Neuron (in vitro differentiated cells): ENCODE measurements at regions not wholly inside any gene's neighbourhood (a gene's known extent, or its start where the extent isn't known, plus 50 kb on each side); places are given as distances from the start of the nearest gene placed in this dataset.

ENCODE experiments used
- H2AFZ ChIP-seq: one replicate; pipeline ENCODE4 v1.6.1; 2013; ENCODE audit warnings: low read depth, mild to moderate bottlenecking, inconsistent platforms, low read length, moderate library complexity
- H3K27me3 ChIP-seq: one replicate; pipeline ENCODE4 v1.6.1; 2013; ENCODE audit warnings: low read length; ENCODE audit not compliant: insufficient read depth
- H3K36me3 ChIP-seq: one replicate; pipeline ENCODE4 v1.6.1; 2013; ENCODE audit warnings: low read length; ENCODE audit not compliant: insufficient read depth
- H3K4me1 ChIP-seq: one replicate; pipeline ENCODE4 v1.6.1; 2013; ENCODE audit warnings: low read length; ENCODE audit not compliant: insufficient read depth
- H3K4me3 ChIP-seq: 2 replicates; pipeline ENCODE4 v1.5.1; 2013; ENCODE audit warnings: mild to moderate bottlenecking, low read length, moderate library complexity
- H3K9me3 ChIP-seq: one replicate; pipeline ENCODE4 v1.6.1; 2013; ENCODE audit warnings: low read length

DNA sequence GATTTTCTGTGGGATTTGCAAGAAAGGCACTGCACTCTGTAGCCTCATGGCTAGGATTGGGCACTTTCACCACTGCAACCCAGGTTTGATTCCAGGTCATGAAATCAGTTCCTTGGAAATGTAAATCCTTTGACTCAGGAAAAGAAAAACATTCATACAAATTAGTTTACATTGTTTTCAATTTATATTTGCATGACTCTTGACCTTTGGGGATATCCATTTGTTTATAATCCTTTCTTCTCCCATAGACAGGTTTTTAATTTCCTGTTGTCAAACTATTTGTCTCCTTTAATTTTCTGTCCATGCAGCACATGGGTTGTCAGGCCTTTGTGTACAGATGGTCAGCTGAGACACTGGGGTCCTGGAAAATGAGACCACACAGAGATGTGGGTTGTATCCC lies 801.5 kb downstream of the NR2F1-AS1 start:
- H3K36me3 ChIP-seq: no peaks in the 10 kb centered on the region
- no peaks in the 10 kb centered on the region for H3K9me3 ChIP-seq
- no peak overlapping the region for H2AFZ ChIP-seq
- peaks cover 13% of the 10 kb centered on the region for H3K4me1 ChIP-seq
- H3K4me3 ChIP-seq: no peak overlapping the region
- no peaks in the 10 kb centered on the region for H3K27me3 ChIP-seq

DNA sequence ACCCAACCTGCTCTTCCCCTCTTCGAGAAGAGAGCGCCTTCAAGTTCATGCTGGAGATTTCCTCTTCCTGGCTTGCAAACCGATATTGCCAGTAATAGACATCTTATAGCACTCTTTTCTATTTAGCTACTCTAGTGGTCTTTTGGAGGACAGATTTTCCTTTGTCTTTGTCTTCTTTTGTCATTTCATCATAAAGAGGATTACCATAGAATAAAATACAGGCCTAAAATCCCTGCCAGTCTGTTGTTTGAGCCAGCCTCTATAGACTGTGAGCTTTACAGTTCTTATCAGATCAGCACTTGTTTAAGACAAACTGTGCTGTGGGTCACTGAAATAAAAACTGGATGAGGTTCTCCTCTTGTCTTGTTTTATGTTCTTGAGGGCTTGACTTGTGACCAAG lies 802.8 kb downstream of the NR2F1-AS1 start:
- Histone ChIP-seq H3K4me1 (peaks cover 13% of the 10 kb centered on the region), H3K36me3 (no peaks in the 10 kb centered on the region), H2AFZ (no peak overlapping the region), H3K27me3 (no peaks in the 10 kb centered on the region), H3K4me3 (no peak overlapping the region), H3K9me3 (no peaks in the 10 kb centered on the region)

DNA sequence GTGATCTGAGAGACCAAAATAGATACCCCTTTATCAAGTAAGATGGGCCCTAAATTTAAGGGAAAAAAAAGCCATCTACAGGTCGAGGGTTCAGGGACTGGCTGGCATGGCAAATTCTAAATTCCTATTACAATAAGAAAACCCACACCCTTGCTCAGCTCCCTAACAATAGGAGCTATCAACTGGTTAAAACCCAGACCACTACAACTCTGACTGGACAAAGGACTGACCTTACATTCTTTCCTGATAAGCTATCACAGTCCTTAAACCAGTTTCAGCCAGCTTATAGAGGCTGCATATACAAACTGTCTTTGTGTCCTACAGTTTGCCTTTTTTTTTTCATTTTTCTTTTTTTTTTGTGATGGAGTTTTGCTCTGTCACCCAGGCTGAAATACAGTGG lies 803.6 kb downstream of the NR2F1-AS1 start:
- Histone ChIP-seq H3K4me3 (no peak overlapping the region), H3K4me1 (peaks cover 12% of the 10 kb centered on the region), H2AFZ (no peak overlapping the region), H3K36me3 (no peaks in the 10 kb centered on the region), H3K9me3 (no peaks in the 10 kb centered on the region), H3K27me3 (no peaks in the 10 kb centered on the region)

DNA sequence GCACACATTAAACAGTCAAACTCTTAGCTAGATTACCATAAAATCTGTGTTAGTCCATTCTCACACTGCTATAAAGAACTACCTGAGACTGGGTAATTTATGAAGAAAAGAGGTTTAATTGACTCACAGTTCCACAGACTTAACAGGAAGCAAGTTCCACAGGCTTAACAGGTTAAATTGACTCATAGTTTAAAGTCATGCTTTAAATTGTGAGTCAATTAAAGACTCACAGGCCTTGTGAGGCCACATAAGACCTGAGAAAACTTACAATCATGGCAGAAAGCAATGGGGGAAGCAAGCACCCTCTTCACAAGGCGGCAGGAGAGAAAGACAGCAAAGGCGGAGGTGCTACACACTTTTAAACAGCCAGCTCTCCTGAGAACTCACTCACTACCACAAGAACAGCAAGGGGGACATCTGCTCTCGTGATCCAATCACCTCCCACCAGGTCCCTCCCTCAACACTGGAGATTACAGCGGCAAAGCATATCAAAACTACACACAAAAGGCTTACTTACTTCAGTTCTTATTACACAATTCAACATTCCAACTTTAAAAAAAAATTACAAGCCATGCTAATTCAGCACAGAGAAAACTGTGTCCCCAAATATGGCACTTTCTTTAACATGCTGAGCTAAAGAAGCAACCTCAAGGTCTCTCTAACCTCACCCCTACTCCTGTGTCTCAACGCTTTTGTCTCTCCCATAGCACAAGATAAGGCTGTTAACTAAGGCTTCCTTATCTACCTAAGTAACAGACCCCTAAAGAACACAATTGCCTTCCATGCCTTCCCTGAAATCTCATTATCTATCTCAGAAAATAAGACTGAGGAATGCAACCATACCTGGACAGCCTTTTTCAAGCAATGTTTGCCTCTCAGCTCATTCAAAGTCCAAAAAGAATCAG lies 805.1 kb downstream of the NR2F1-AS1 start:
- H3K36me3 ChIP-seq: no peaks in the 10 kb centered on the region
- no peak overlapping the region for H2AFZ ChIP-seq
- no peak overlapping the region for H3K4me3 ChIP-seq
- no peaks in the 10 kb centered on the region for H3K27me3 ChIP-seq
- H3K9me3 ChIP-seq: no peaks in the 10 kb centered on the region
- H3K4me1 ChIP-seq: peaks cover 9% of the 10 kb centered on the region

DNA sequence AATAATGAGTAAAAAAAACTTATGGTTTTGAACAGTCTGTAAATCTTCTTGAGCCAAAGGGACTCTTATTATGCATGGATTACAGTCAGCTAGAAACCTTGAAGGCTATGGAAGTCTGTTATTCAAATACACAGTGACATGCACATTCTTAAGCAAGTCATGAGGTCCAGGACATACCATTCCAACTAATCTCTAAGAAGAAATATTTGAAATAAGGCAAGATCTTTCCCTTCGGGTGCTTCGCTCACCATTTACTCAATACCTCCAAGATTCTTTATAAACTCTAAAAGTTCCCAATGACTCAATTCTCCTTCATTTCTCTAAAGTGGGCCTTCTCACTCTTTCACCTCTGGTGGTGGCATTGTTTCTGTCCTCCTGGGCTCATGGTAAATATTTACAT lies 811.0 kb downstream of the NR2F1-AS1 start:
- Histone ChIP-seq H3K4me3 (no peak overlapping the region), H2AFZ (no peak overlapping the region), H3K4me1 (no peaks in the 10 kb centered on the region), H3K9me3 (no peaks in the 10 kb centered on the region), H3K27me3 (no peaks in the 10 kb centered on the region), H3K36me3 (no peaks in the 10 kb centered on the region)

DNA sequence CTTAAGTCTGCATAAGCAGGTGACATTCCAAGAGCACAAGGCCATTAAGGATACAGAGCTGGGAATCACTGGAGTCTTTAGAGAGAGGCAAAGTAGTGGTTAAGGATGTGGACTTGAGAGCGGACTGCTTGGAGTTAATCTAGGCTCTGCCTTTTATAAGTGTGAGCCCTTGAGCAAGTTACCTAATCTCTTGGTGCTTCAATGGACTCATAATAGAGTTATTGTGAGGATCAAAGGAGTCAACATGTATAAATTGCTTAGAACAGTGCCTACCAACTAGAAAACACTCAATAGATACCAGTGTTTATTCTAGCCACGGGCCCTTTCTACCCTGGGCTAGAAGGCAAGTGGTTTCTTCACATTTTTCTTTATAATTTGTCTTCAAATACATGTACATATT lies 819.4 kb downstream of the NR2F1-AS1 start:
- H3K9me3 ChIP-seq: no peaks in the 10 kb centered on the region
- no peaks in the 10 kb centered on the region for H3K36me3 ChIP-seq
- H2AFZ ChIP-seq: no peak overlapping the region
- H3K27me3 ChIP-seq: no peaks in the 10 kb centered on the region
- peaks cover 2% of the 10 kb centered on the region for H3K4me1 ChIP-seq
- H3K4me3 ChIP-seq: no peak overlapping the region

DNA sequence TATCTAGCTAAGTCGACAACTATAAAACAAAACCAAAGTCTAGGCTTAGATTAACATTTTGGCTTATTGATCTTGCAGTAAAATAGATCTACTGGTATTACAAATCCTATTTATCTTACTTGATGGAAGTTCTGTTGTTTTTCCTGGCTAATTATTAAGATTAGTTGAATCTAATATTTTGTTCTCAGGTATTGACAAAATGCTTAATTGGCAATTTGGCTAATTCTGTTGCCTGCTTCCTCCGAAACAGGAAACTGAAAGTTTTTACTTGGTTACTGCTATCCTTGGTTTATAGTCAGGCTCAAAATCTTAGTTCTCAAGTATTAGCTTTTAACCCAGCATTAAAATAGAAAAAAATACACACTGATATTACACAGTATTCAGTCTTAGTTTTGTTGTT lies 820.5 kb downstream of the NR2F1-AS1 start:
- Histone ChIP-seq H3K36me3 (no peaks in the 10 kb centered on the region), H3K27me3 (no peaks in the 10 kb centered on the region), H2AFZ (no peak overlapping the region), H3K9me3 (no peaks in the 10 kb centered on the region), H3K4me1 (peaks cover 2% of the 10 kb centered on the region), H3K4me3 (no peak overlapping the region)

DNA sequence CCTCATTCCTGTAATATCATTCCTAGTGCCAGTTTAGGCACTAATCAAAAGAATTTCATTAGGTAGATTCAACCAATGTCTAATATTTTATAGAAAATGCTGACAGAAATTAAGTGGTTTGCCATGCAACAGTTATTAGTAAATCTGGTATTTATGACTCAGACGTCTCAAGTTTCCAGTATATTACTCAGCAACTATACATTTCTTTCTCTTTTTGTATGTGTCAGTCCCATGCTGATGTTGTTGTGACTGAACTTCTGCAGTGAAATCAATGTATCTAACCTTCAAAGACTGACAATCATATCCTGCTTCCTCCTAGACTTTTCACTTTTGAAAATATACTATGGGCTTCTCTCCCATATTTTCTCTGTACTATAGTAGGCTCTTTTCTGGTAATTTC lies 822.5 kb downstream of the NR2F1-AS1 start:
- Histone ChIP-seq H2AFZ (no peak overlapping the region), H3K27me3 (no peaks in the 10 kb centered on the region), H3K4me1 (peaks cover 2% of the 10 kb centered on the region), H3K9me3 (no peaks in the 10 kb centered on the region), H3K36me3 (no peaks in the 10 kb centered on the region), H3K4me3 (no peak overlapping the region)

DNA sequence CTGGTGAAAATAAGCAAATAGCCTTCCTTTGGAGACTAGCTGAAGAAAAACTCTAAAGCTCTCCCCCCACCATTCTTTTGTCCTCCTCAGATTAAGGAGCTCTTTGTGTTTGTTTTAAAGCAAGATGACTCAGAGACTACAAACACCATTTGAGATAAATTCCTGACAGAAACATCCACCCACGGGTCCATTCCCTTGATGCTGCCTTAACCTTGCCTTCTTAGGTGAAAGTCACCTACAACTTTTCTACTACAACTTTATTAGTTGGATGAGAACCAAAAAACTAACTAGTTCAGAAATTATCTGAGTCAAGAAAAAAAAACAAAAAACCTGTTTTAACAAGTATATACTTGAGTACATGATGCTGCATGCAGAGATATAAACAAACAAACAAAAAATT lies 831.1 kb downstream of the NR2F1-AS1 start:
- peak overlapping the region; percentile 19 for H2AFZ ChIP-seq
- no peak overlapping the region for H3K4me3 ChIP-seq
- peaks cover 6% of the 10 kb centered on the region for H3K4me1 ChIP-seq
- no peaks in the 10 kb centered on the region for H3K9me3 ChIP-seq
- no peaks in the 10 kb centered on the region for H3K27me3 ChIP-seq
- no peaks in the 10 kb centered on the region for H3K36me3 ChIP-seq

DNA sequence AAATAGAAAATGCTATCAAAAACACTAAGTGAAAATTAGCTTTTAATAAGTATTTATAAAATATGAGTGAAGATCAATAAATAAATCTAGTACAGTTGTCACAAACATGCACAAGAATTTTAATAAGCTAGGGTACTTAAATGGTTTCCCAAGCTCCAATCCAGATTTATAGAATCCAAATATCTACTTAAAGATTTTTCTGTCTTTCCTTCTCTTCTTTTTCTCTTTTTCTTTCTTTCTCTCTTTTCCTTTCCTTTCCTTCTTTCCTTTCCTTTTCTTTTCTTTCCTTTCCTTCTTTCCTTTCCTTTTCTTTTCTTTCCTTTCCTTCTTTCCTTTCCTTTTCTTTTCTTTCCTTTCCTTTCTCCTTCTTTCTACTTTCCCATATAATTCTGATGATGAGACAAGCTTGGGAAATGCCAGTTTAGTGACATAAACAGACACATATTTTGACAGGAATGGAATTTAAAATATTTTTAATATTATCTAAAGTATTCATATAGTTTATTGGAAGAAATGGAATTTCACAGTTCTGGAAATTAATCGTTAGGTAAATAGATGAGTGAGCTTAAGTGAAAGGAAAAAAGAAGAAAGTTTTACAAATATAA lies 832.8 kb downstream of the NR2F1-AS1 start:
- Histone ChIP-seq H3K27me3 (no peaks in the 10 kb centered on the region), H3K4me3 (no peak overlapping the region), H3K36me3 (no peaks in the 10 kb centered on the region), H3K4me1 (peaks cover 6% of the 10 kb centered on the region), H3K9me3 (no peaks in the 10 kb centered on the region), H2AFZ (no peak overlapping the region)

DNA sequence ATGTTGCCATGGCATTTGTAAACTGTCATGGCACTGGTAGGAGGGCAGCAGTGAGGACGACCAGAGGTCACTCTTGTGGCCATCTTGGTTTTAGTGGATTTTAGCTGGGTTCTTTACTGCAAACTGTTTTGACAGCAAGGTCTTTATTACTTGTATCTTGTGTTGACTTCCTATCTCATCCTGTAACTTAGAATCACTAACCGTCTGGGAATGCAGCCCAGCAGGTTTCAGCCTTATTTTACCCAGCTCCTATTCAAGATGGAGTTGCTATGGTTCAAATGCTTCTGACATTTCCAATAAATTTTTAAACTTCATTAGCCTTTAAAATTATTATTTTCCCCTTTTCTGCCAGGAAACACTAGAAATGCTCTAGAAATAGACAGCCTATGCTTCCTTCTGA lies 839.1 kb downstream of the NR2F1-AS1 start:
- Histone ChIP-seq H2AFZ (no peak overlapping the region), H3K4me1 (no peaks in the 10 kb centered on the region), H3K9me3 (no peaks in the 10 kb centered on the region), H3K4me3 (no peak overlapping the region), H3K36me3 (no peaks in the 10 kb centered on the region), H3K27me3 (no peaks in the 10 kb centered on the region)

DNA sequence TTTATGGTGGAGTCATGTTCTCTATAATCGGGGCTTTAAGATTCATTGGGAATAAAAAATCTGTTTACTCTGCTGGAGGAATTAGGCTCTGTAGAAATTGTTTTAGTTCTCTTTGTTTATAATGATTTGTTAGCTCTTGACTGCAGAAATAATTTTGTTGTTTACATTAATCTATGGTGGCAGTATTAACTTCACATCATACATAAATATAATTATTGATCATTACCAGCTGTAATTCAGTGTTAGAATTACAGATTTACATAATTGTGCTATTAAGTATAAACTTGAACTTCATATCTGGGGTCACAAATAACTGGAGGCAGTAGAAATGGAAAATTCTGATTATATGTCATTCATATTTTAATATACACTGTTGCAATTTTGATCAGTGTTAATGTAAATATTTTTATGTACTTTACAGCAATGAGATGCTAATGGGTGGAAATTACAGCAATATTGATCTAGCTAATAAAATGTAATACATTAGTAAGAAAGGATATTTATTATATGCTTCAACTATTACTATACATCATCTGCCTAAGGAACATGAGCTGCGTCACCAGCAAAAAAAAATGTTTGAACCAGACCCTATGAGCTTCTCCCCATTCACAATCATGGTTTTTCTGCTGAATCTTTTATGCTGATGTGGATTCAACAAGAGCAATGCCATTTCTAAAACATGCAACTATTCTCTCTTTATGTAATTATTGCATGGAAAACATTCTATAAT lies 846.6 kb downstream of the NR2F1-AS1 start:
- H2AFZ ChIP-seq: peak overlapping the region; percentile 3
- peaks cover 4% of the 10 kb centered on the region for H3K9me3 ChIP-seq
- H3K4me3 ChIP-seq: no peak overlapping the region
- H3K36me3 ChIP-seq: no peaks in the 10 kb centered on the region
- H3K4me1 ChIP-seq: no peaks in the 10 kb centered on the region
- H3K27me3 ChIP-seq: no peaks in the 10 kb centered on the region

DNA sequence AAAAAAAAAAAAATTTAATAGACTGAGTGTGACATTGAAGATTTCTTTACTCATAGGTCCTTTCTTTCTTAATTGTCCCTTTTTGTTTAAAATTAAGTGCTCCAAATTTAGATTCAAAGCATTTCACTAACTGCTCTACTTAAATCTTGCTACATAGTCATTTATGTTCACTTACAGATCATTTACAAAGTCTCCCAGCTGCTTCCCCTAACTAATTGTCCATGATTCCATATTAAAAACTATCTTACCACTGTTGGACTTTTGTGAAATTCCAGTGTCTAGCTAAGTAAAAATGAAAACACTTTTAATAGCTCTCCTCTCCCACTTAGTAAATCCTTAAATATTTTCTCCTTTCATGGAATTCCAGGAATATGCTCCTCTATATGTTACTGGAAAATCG lies 850.5 kb downstream of the NR2F1-AS1 start:
- Histone ChIP-seq H2AFZ (no peak overlapping the region), H3K4me1 (no peaks in the 10 kb centered on the region), H3K4me3 (no peak overlapping the region), H3K27me3 (no peaks in the 10 kb centered on the region), H3K36me3 (no peaks in the 10 kb centered on the region), H3K9me3 (peaks cover 2% of the 10 kb centered on the region)
